HCT116 (cell line): ENCODE measurements at regions not wholly inside any gene's neighbourhood (a gene's known extent, or its start where the extent isn't known, plus 50 kb on each side); places are given as distances from the start of the nearest gene placed in this dataset.

ENCODE experiments used
- ATAC-seq: fragments of 200-7000 bp; cut with Tn5 transposase; 2 replicates; pipeline ENCODE4 v1.9.1; 2020; ENCODE audit warnings: mild to moderate bottlenecking, moderate library complexity
- BruUV-seq: library from RNA; stranded (reverse); fragments of 400-500 nt; replicated peaks from 2 replicates; lab custom pipeline; 2021; lab: Mats Ljungman, UMichigan
- CTCF ChIA-PET: fragments of 300-600 bp; sonication (Branson Sonifier 250); formaldehyde crosslinking; loops from one replicate; lab custom pipeline; 2021; ENCODE audit warnings: antibody characterized with exemption; lab: Charles Lee
- POLR2A ChIA-PET: fragments of 300-600, 350-600 bp; sonication (Branson Sonifier 250); formaldehyde crosslinking; loops from one replicate; lab custom pipeline; 2021; ENCODE audit warnings: antibody characterized with exemption; lab: Charles Lee
- RAD21 ChIA-PET, 2 experiments: fragments of 300-600 bp; sonication (Branson Sonifier 250); formaldehyde crosslinking; loops; one replicate each; lab custom pipeline; 2023; ENCODE audit warnings: low total read pairs in 2 of 2; ENCODE audit not compliant: uncharacterized antibody in 2 of 2, unreplicated experiment in 2 of 2, low non-redundant PET in 1 of 2; lab: Charles Lee
- DNase-seq: peaks from one replicate; pipeline ENCODE4 v3.0.0-alpha.2; 2010; ENCODE audit warnings: low read depth, low spot score
- H2AFZ ChIP-seq: fragments of 200-600 bp; shearing (Covaris generic), sonication (generic); 2 replicates; pipeline ENCODE4 v1.6.1; 2017; ENCODE audit warnings: low read depth, mixed run types, mixed read lengths, antibody characterized with exemption, low read length; ENCODE audit not compliant: poor library complexity, severe bottlenecking
- H3K27ac ChIP-seq: 2 replicates; pipeline ENCODE4 v1.5.1; 2012; ENCODE audit warnings: low read depth, low read length
- H3K27me3 ChIP-seq: fragments of 200-600 bp; sonication (generic); 2 replicates; pipeline ENCODE4 v1.6.1; 2016; ENCODE audit warnings: mixed run types, low read length, mixed read lengths; ENCODE audit not compliant: insufficient read depth
- H3K36me3 ChIP-seq, 2 experiments: fragments of 200-500 bp in 1 of 2; fragments of 200-600 bp in 1 of 2; sonication (Bioruptor generic) in 1 of 2; sonication (generic) in 1 of 2; 2 replicates each; pipeline versions ENCODE4 v1.5.1 to v1.6.1; 2014 to 2016; ENCODE audit warnings: low read length in 2 of 2, inconsistent platforms in 1 of 2, mixed read lengths in 1 of 2, mixed run types in 1 of 2; ENCODE audit not compliant: insufficient read depth in 2 of 2, control insufficient read depth in 1 of 2
- H3K4me1 ChIP-seq, 2 experiments: fragments of 200-600 bp in 1 of 2; sonication (generic) in 1 of 2; 2 replicates each; pipeline versions ENCODE4 v1.5.1 to v1.6.1; 2012 to 2017; ENCODE audit warnings: low read length in 2 of 2, inconsistent platforms in 1 of 2, mild to moderate bottlenecking in 1 of 2, mixed read lengths in 1 of 2, mixed run types in 1 of 2, moderate library complexity in 1 of 2; ENCODE audit not compliant: insufficient read depth in 2 of 2, control insufficient read depth in 1 of 2
- H3K4me2 ChIP-seq: fragments of 200-600 bp; sonication (generic); 2 replicates; pipeline ENCODE4 v1.6.1; 2017; ENCODE audit warnings: mixed run types, low read length, mixed read lengths
- H3K4me3 ChIP-seq, 2 experiments: fragments of 200-600 bp in 1 of 2; sonication (generic) in 1 of 2; replicated peaks in 1 of 2; 2 replicates each; pipeline ENCODE4 v1.5.1; 2011 to 2016; ENCODE audit warnings: low read length in 2 of 2, control low read depth in 1 of 2, low read depth in 1 of 2, mild to moderate bottlenecking in 1 of 2, mixed read lengths in 1 of 2, mixed run types in 1 of 2
- H3K79me2 ChIP-seq: fragments of 200-600 bp; sonication (generic); 2 replicates; pipeline ENCODE4 v1.6.1; 2017; ENCODE audit warnings: mild to moderate bottlenecking, mixed run types, low read length, moderate library complexity, mixed read lengths; ENCODE audit not compliant: insufficient read depth
- H3K9ac ChIP-seq: fragments of 200-600 bp; sonication (generic); 2 replicates; pipeline ENCODE4 v1.6.1; 2016; ENCODE audit warnings: low read length, mixed read lengths
- H3K9me2 ChIP-seq: fragments of 200-600 bp; sonication (generic), shearing (Covaris generic); 2 replicates; pipeline ENCODE4 v1.6.1; 2017; ENCODE audit warnings: mixed run types, mild to moderate bottlenecking, moderate library complexity; ENCODE audit not compliant: insufficient read depth
- H3K9me3 ChIP-seq, 2 experiments: fragments of 200-500 bp in 1 of 2; fragments of 200-600 bp in 1 of 2; sonication (Bioruptor generic) in 1 of 2; sonication (generic) in 1 of 2; 2 replicates each; pipeline ENCODE4 v1.6.1; 2014 to 2017; ENCODE audit warnings: low read length in 2 of 2, mixed read lengths in 2 of 2, inconsistent platforms in 1 of 2, low read depth in 1 of 2, mild to moderate bottlenecking in 1 of 2, mixed run types in 1 of 2, moderate library complexity in 1 of 2; ENCODE audit not compliant: control insufficient read depth in 1 of 2, insufficient read depth in 1 of 2
- H4K20me1 ChIP-seq: fragments of 200-600 bp; sonication (generic), shearing (Covaris generic); 2 replicates; pipeline ENCODE4 v1.6.1; 2017; ENCODE audit warnings: mixed run types, mild to moderate bottlenecking, moderate library complexity; ENCODE audit not compliant: insufficient read depth
- CBX3 ChIP-seq: IDR thresholded peaks from 2 replicates; pipeline ENCODE4 v1.6.1; 2012; ENCODE audit warnings: low read depth
- CEBPB ChIP-seq: IDR thresholded peaks from 2 replicates; pipeline ENCODE4 v1.6.1; 2012; ENCODE audit warnings: low read depth
- EGR1 ChIP-seq: IDR thresholded peaks from 2 replicates; pipeline ENCODE4 v1.6.1; 2012; ENCODE audit warnings: low read depth
- EZH2 ChIP-seq: fragments of 200-600 bp; sonication (generic); IDR thresholded peaks from 2 replicates; pipeline ENCODE4 v1.6.1; 2017; ENCODE audit warnings: antibody characterized with exemption, mixed run types
- EZH2phosphoT487 ChIP-seq: fragments of 200-600 bp; IDR thresholded peaks from 2 replicates; pipeline ENCODE4 v1.6.1; 2018; ENCODE audit warnings: antibody characterized with exemption, borderline replicate concordance
- FOSL1 ChIP-seq: IDR thresholded peaks from 2 replicates; pipeline ENCODE4 v1.6.1; 2012; ENCODE audit warnings: low read depth
- JUND ChIP-seq: IDR thresholded peaks from 2 replicates; pipeline ENCODE4 v1.6.1; 2012
- POLR2A ChIP-seq: IDR thresholded peaks from 2 replicates; pipeline ENCODE4 v1.7.0; 2011; ENCODE audit warnings: borderline replicate concordance; ENCODE audit not compliant: insufficient read depth, insufficient read length; ENCODE audit errors: extremely low read depth
- POLR2AphosphoS5 ChIP-seq: IDR thresholded peaks from 2 replicates; pipeline ENCODE4 v1.6.1; 2011; ENCODE audit warnings: mild to moderate bottlenecking, low read depth, low read length, moderate library complexity
- RAD21 ChIP-seq: IDR thresholded peaks from 2 replicates; pipeline ENCODE4 v1.6.1; 2012; ENCODE audit warnings: low read depth, mild to moderate bottlenecking
- SIN3A ChIP-seq: IDR thresholded peaks from 2 replicates; pipeline ENCODE4 v1.6.1; 2012; ENCODE audit warnings: low read depth
- SP1 ChIP-seq: IDR thresholded peaks from 2 replicates; pipeline ENCODE4 v1.6.1; 2012; ENCODE audit warnings: low read depth
- YY1 ChIP-seq: IDR thresholded peaks from 2 replicates; pipeline ENCODE4 v1.6.1; 2011; ENCODE audit warnings: low read length, low read depth, moderate library complexity, mild to moderate bottlenecking; ENCODE audit not compliant: insufficient replicate concordance; ENCODE audit errors: extremely low read depth
- ZBTB33 ChIP-seq: IDR thresholded peaks from 2 replicates; pipeline ENCODE4 v1.6.1; 2011; ENCODE audit warnings: mild to moderate bottlenecking, low read length, moderate library complexity; ENCODE audit not compliant: insufficient replicate concordance; ENCODE audit errors: extremely low read depth
- intact Hi-C: fragments of 100-400 bp; cut with micrococcal nuclease; formaldehyde crosslinking; loops from 2 replicates; pipeline ENCODE4 v1.10.0; 2022
- TF ChIP-seq, protein P1 (sequence below), 3 experiments: fragments of 200-600 bp in 1 of 3; sonication (generic) in 1 of 3; IDR thresholded peaks in 2 of 3; conservative IDR thresholded peaks in 1 of 3; 2 replicates each; pipeline ENCODE4 v1.5.1; 2012 to 2017; ENCODE audit warnings: low read depth in 2 of 3, low read length in 2 of 3, antibody characterized with exemption in 1 of 3, borderline replicate concordance in 1 of 3, control low read depth in 1 of 3, mild to moderate bottlenecking in 1 of 3, mixed read lengths in 1 of 3, mixed run types in 1 of 3, moderate library complexity in 1 of 3; ENCODE audit not compliant: insufficient read depth in 1 of 3

DNA sequence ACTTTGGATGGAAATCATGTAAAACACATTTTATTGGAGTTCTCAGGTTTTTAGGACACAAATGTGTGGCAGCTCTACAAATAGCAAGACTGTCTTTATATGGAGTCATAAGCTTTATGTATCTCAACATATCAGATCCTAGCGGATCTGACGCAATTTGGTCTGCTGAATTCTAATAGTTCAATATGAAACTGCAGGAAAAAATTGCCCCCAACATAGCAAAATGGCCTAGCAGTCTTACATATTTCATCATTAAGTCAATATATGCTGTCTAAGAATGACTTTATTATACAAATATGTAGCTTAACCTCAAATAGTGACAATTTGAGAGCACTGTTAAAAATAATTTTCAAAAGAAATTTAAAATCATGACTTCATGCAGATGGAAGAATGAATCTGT, 244.3 kb downstream of the TAF11L14 start:
- Histone ChIP-seq H4K20me1 (no peaks in the 10 kb centered on the region), H2AFZ (no peak overlapping the region), H3K9ac (no peak overlapping the region), H3K27ac (no peak overlapping the region), H3K4me3 (no peak overlapping the region), H3K9me2 (no peaks in the 10 kb centered on the region), H3K4me2 (no peak overlapping the region), H3K9me3 (peaks cover 10 to 24% of the 10 kb centered on the region in 2 experiments; a peak in 2 of 4 replicates), H3K36me3 (no peaks in the 10 kb centered on the region), H3K27me3 (no peaks in the 10 kb centered on the region), H3K4me1 (no peaks in the 10 kb centered on the region), H3K79me2 (no peaks in the 10 kb centered on the region)
- intact Hi-C loops, result no loop called here
- DNase-seq (no peak), ATAC-seq (no peak)
- ChIA-PET RAD21 (no interaction called here), CTCF (no interaction called here), POLR2A (no interaction called here)
- no TSS peak for BruUV-seq
- no peak for TF ChIP-seq CBX3
- TF ChIP-seq SP1, result no peak
- TF ChIP-seq, protein P1, sequence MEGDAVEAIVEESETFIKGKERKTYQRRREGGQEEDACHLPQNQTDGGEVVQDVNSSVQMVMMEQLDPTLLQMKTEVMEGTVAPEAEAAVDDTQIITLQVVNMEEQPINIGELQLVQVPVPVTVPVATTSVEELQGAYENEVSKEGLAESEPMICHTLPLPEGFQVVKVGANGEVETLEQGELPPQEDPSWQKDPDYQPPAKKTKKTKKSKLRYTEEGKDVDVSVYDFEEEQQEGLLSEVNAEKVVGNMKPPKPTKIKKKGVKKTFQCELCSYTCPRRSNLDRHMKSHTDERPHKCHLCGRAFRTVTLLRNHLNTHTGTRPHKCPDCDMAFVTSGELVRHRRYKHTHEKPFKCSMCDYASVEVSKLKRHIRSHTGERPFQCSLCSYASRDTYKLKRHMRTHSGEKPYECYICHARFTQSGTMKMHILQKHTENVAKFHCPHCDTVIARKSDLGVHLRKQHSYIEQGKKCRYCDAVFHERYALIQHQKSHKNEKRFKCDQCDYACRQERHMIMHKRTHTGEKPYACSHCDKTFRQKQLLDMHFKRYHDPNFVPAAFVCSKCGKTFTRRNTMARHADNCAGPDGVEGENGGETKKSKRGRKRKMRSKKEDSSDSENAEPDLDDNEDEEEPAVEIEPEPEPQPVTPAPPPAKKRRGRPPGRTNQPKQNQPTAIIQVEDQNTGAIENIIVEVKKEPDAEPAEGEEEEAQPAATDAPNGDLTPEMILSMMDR (IDR thresholded peaks at IDR 0.05 in 2 of 3, conservative IDR thresholded peaks at IDR 0.05 in 1 of 3; ENCODE audit: borderline replicate concordance in 1 of 3, insufficient read depth in 1 of 3, low read depth in 2 of 3, low read length in 2 of 3), result no peak
- no peak for TF ChIP-seq POLR2A
- TF ChIP-seq YY1, result no peak
- TF ChIP-seq POLR2AphosphoS5, result no peak
- no peak for TF ChIP-seq EZH2
- TF ChIP-seq FOSL1, result no peak
- no peak for TF ChIP-seq CEBPB
- no peak for TF ChIP-seq JUND
- TF ChIP-seq SIN3A, result no peak
- TF ChIP-seq ZBTB33, result no peak
- no peak for TF ChIP-seq EZH2phosphoT487
- TF ChIP-seq EGR1, result no peak
- TF ChIP-seq RAD21, result no peak
